ENCODE measurements at regions not wholly inside any gene's neighbourhood (a gene's known extent, or its start where the extent isn't known, plus 50 kb on each side); places are given as distances from the start of the nearest gene placed in this dataset.

- TF ChIP-seq MXI1 (IDR thresholded peaks at IDR 0.05; ENCODE audit: borderline replicate concordance, low read depth, low read length) (no peak), RAD21 (IDR thresholded peaks at IDR 0.05; ENCODE audit: low read length) (no peak), CEBPB (IDR thresholded peaks at IDR 0.05; ENCODE audit: low read depth, low read length) (no peak), CTCF (conservative IDR thresholded peaks at IDR 0.05; ENCODE audit: low read depth, low read length) (no peak), POLR2A (IDR thresholded peaks at IDR 0.05; ENCODE audit: low read depth, low read length) (no peak), MAFK (IDR thresholded peaks at IDR 0.05; ENCODE audit: low read depth, low read length) (no peak), FOS (IDR thresholded peaks at IDR 0.05; ENCODE audit: low read depth, low read length) (no peak), MAZ (IDR thresholded peaks at IDR 0.05; ENCODE audit: borderline replicate concordance, low read depth, low read length) (no peak), USF2 (IDR thresholded peaks at IDR 0.05; ENCODE audit: low read depth, low read length) (no peak)
Observed at GRCh38 chr9:28092981-28093936, 520.0 kb upstream of the C9orf72 start.
